Calu3 (cell line): ENCODE measurements at regions not wholly inside any gene's neighbourhood (a gene's known extent, or its start where the extent isn't known, plus 50 kb on each side); places are given as distances from the start of the nearest gene placed in this dataset.

Experiments used
- BruUV-seq: library from RNA; stranded (reverse); fragments of 400-500 nt; replicated peaks from 2 replicates; lab custom pipeline; 2021; lab: Mats Ljungman, UMichigan
- CTCF ChIA-PET: fragments of 300-600 bp; sonication (Branson Sonifier 250); formaldehyde crosslinking; loops from one replicate; lab custom pipeline; 2022; ENCODE audit warnings: antibody characterized with exemption; lab: Charles Lee
- DNase-seq: peaks from one replicate; pipeline ENCODE4 v3.0.0; 2022
- H3K27ac Mint-ChIP-seq: one replicate; pipeline ENCODE4 v1.8.0; 2022; ENCODE audit warnings: mixed read lengths; ENCODE audit not compliant: unreplicated experiment
- H3K27me3 Mint-ChIP-seq: one replicate; pipeline ENCODE4 v1.8.0; 2022; ENCODE audit warnings: mixed read lengths; ENCODE audit not compliant: unreplicated experiment
- H3K36me3 Mint-ChIP-seq: one replicate; pipeline ENCODE4 v1.8.0; 2022; ENCODE audit warnings: mild to moderate bottlenecking, moderate library complexity, mixed read lengths; ENCODE audit not compliant: insufficient read depth, unreplicated experiment
- H3K4me1 Mint-ChIP-seq: one replicate; pipeline ENCODE4 v1.8.0; 2022; ENCODE audit warnings: mild to moderate bottlenecking, low read depth, mixed read lengths; ENCODE audit not compliant: unreplicated experiment
- H3K4me3 Mint-ChIP-seq: one replicate; pipeline ENCODE4 v1.8.0; 2022; ENCODE audit warnings: mild to moderate bottlenecking, low read depth, moderate library complexity, mixed read lengths; ENCODE audit not compliant: unreplicated experiment
- H3K9me3 Mint-ChIP-seq: one replicate; pipeline ENCODE4 v1.8.0; 2022; ENCODE audit warnings: low read depth, mixed read lengths; ENCODE audit not compliant: unreplicated experiment
- intact Hi-C: fragments of 100-400 bp; cut with micrococcal nuclease; formaldehyde crosslinking; loops from one replicate; pipeline ENCODE4 v1.10.0; 2022; ENCODE audit not compliant: unreplicated experiment
- TF ChIP-seq, protein P1 (sequence below): fragments of 200-600 bp; IDR thresholded peaks from one replicate; pipeline ENCODE4 v1.8.0; 2022; ENCODE audit warnings: antibody characterized with exemption; ENCODE audit not compliant: unreplicated experiment

DNA sequence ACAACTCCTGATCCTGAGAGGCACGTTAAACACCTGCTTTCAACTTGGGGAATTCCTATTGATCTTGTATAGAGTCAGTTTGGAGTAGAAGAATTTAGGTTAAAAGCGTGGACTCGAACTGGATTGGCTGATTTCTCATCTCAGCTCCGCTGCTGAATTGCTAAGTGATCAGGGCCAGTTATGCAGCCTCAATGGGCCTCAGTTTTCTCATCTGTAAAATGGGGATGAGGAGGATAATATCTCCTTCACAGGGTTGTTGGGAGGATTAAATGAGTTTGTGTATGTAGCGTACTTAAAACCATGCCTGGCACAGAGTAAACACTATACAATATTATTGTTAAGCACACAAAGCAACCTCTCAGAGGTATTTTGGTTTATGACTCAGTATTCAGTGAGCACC, 53.2 kb upstream of the HEPHL1 start:
- DNase-seq: no peak
- Mint-ChIP-seq H3K36me3 (no peaks in the 10 kb centered on the region), H3K27me3 (no peaks in the 10 kb centered on the region), H3K9me3 (no peaks in the 10 kb centered on the region), H3K27ac (no peak overlapping the region), H3K4me3 (no peak overlapping the region), H3K4me1 (peaks cover under 1% of the 10 kb centered on the region)
- CTCF ChIA-PET: no interaction called here
- TF ChIP-seq, protein P1, sequence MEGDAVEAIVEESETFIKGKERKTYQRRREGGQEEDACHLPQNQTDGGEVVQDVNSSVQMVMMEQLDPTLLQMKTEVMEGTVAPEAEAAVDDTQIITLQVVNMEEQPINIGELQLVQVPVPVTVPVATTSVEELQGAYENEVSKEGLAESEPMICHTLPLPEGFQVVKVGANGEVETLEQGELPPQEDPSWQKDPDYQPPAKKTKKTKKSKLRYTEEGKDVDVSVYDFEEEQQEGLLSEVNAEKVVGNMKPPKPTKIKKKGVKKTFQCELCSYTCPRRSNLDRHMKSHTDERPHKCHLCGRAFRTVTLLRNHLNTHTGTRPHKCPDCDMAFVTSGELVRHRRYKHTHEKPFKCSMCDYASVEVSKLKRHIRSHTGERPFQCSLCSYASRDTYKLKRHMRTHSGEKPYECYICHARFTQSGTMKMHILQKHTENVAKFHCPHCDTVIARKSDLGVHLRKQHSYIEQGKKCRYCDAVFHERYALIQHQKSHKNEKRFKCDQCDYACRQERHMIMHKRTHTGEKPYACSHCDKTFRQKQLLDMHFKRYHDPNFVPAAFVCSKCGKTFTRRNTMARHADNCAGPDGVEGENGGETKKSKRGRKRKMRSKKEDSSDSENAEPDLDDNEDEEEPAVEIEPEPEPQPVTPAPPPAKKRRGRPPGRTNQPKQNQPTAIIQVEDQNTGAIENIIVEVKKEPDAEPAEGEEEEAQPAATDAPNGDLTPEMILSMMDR: no peak
- intact Hi-C loops: no loop called here
- no TSS peak for BruUV-seq

DNA sequence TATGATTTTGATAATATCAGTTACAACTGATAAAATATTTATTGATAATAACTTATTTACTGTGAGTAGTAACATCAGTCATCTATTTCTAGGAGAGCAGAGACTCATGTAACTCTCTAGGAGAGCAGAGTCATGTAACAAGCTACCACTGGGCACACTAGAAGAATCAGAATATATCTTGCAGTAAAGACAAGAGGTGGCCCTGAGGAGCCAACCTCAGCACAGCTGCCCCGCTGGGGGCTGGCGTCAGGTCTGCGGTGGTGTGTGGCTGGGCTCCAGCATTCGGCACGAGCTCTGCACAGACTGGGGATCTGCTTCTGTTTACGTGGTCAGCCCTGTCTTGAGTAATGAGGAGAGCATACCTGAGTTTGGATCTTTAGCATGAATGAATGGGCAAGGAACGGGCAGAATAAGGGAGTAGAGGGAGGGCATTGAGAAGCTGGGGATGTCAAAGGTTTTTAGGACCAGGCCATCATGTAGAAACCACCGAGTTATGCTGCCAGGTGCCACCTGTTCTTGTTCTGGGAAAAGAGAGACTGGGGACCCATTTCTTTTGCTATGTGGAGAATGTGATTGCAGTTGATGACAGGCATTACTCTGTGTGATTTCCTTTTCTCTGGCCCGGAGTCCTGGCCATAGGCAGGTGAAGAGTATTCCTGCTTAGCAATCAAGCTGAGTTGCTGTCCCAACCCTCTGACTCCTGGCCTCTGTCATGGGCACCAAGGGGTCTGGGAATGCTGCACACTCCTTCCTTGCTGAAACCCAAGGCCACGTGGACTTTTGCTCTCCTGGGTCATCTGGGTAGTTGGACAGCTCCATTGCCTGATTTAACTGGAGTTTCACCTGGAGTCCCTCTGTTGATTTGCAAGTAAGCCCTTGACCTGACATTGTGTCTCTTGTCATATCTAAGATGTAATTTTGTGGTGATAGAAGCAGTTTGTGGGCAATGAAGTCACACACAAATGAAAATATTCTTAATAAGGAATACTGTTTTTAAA, 50.9 kb upstream of the HEPHL1 start:
- TF ChIP-seq, protein P1: no peak
- Mint-ChIP-seq H3K36me3 (no peaks in the 10 kb centered on the region), H3K9me3 (no peaks in the 10 kb centered on the region), H3K27ac (no peak overlapping the region), H3K27me3 (no peaks in the 10 kb centered on the region), H3K4me3 (no peak overlapping the region), H3K4me1 (peaks cover 11% of the 10 kb centered on the region)
- BruUV-seq: no TSS peak
- CTCF ChIA-PET: interaction anchor here (0.5 kb wide), 1 partner anchor 182 kb away, joined by 3 read pairs; no protein-coding TSS in a partner anchor
- DNase-seq: no peak
- intact Hi-C loops: no loop called here
